GM19351 (cell line): ENCODE measurements at regions not wholly inside any gene's neighbourhood (a gene's known extent, or its start where the extent isn't known, plus 50 kb on each side); places are given as distances from the start of the nearest gene placed in this dataset.
"Not testable (repeated sequence)": the region's sequence is repeated elsewhere in the genome, so short reads cannot be mapped to it uniquely, and the experiment has no call there.

Experiments used
- ATAC-seq: cut with Tn5 transposase; IDR thresholded peaks from one replicate; pipeline ENCODE4 v1.9.1; 2021; ENCODE audit warnings: mild to moderate bottlenecking, moderate library complexity; ENCODE audit not compliant: unreplicated experiment

GRCh38 chr13:50403311-50403710, 388.1 kb downstream of the KCNRG start:
- ATAC-seq, result no peak

- no peak for ATAC-seq
These were observed 388.9 kb downstream of the KCNRG start for GRCh38 chr13:50404116-50404515.

- no peak for ATAC-seq
These were observed 389.5 kb downstream of the KCNRG start for GRCh38 chr13:50404769-50405168.

- no peak for ATAC-seq
These were observed 391.6 kb downstream of the KCNRG start for GRCh38 chr13:50406831-50407230.

GRCh38 chr13:50408068-50408467, 392.8 kb downstream of the KCNRG start:
- no peak for ATAC-seq

GRCh38 chr13:50409220-50409619, 394.0 kb downstream of the KCNRG start:
- no peak for ATAC-seq

- ATAC-seq, result no peak
These were observed 395.9 kb downstream of the KCNRG start for GRCh38 chr13:50410921-50411746.

GRCh38 chr13:50412046-50412617, 396.9 kb downstream of the KCNRG start:
- no peak for ATAC-seq

GRCh38 chr13:50414640-50415039, 399.4 kb downstream of the KCNRG start:
- ATAC-seq, result no peak

- ATAC-seq, result no peak
These were observed 400.2 kb downstream of the KCNRG start for GRCh38 chr13:50415428-50415827.

- ATAC-seq, result no peak
These were observed 402.4 kb downstream of the KCNRG start for GRCh38 chr13:50417597-50417996.

GRCh38 chr13:50419331-50419865, 404.2 kb downstream of the KCNRG start:
- ATAC-seq, result no peak

- no peak for ATAC-seq
These were observed 404.7 kb downstream of the KCNRG start for GRCh38 chr13:50419896-50420295.

- no peak for ATAC-seq
These were observed 405.7 kb downstream of the KCNRG start for GRCh38 chr13:50420718-50421472.

- ATAC-seq, result no peak
These were observed 406.4 kb downstream of the KCNRG start for GRCh38 chr13:50421473-50422130.

GRCh38 chr13:50422181-50423148, 407.2 kb downstream of the KCNRG start:
- ATAC-seq, result no peak

- no peak for ATAC-seq
These were observed 409.7 kb downstream of the KCNRG start for GRCh38 chr13:50424993-50425392.

GRCh38 chr13:50425772-50426171, 410.5 kb downstream of the KCNRG start:
- no peak for ATAC-seq

- ATAC-seq, result no peak
These were observed 411.7 kb downstream of the KCNRG start for GRCh38 chr13:50426927-50427326.

GRCh38 chr13:50427511-50427910, 412.3 kb downstream of the KCNRG start:
- not testable (repeated sequence) for ATAC-seq
